ENCODE measurements at regions not wholly inside any gene's neighbourhood (a gene's known extent, or its start where the extent isn't known, plus 50 kb on each side); places are given as distances from the start of the nearest gene placed in this dataset.

GRCh38 chr11:70547821-70548670 lies 149.7 kb downstream of the CTTN start:
- peaks cover 7 to 33% of the 10 kb centered on the region in 2 donors for H3K27me3 Mint-ChIP-seq
- H3K36me3 Mint-ChIP-seq (ENCODE audit: insufficient read depth), result no peaks in the 10 kb centered on the region
- H3K27ac Mint-ChIP-seq, result no peak overlapping the region
- ATAC-seq (replicated peaks), result no peak
- H3K4me3 Mint-ChIP-seq, result no peak overlapping the region
- no peak for DNase-seq
- no peaks in the 10 kb centered on the region for H3K4me1 Mint-ChIP-seq (ENCODE audit: low read depth in 2 of 2)
- no peaks in the 10 kb centered on the region for H3K9me3 Mint-ChIP-seq

- H3K27ac Mint-ChIP-seq, result no peak overlapping the region
- H3K27me3 Mint-ChIP-seq, result peaks cover 7 to 40% of the 10 kb centered on the region in 2 donors
- no peak overlapping the region for H3K4me3 Mint-ChIP-seq
- no peak for ATAC-seq (replicated peaks)
- H3K4me1 Mint-ChIP-seq (ENCODE audit: low read depth in 2 of 2), result no peaks in the 10 kb centered on the region
- no peaks in the 10 kb centered on the region for H3K9me3 Mint-ChIP-seq
- no peak for DNase-seq
- no peaks in the 10 kb centered on the region for H3K36me3 Mint-ChIP-seq (ENCODE audit: insufficient read depth)
Observed at GRCh38 chr11:70548976-70549375, 150.6 kb downstream of the CTTN start.

GRCh38 chr11:70549386-70549785 lies 151.1 kb downstream of the CTTN start:
- ATAC-seq (replicated peaks) (no peak), DNase-seq (no peak)
- Mint-ChIP-seq H3K4me3 (no peak overlapping the region), H3K36me3 (ENCODE audit: insufficient read depth) (no peaks in the 10 kb centered on the region), H3K27ac (no peak overlapping the region), H3K9me3 (no peaks in the 10 kb centered on the region), H3K4me1 (ENCODE audit: low read depth in 2 of 2) (no peaks in the 10 kb centered on the region), H3K27me3 (peaks cover 7 to 40% of the 10 kb centered on the region in 2 donors)

GRCh38 chr11:70549796-70550195 lies 151.5 kb downstream of the CTTN start:
- Mint-ChIP-seq H3K36me3 (ENCODE audit: insufficient read depth) (no peaks in the 10 kb centered on the region), H3K4me1 (ENCODE audit: low read depth in 2 of 2) (no peaks in the 10 kb centered on the region), H3K27ac (no peak overlapping the region), H3K4me3 (no peak overlapping the region), H3K27me3 (peaks cover 7 to 40% of the 10 kb centered on the region in 2 donors), H3K9me3 (no peaks in the 10 kb centered on the region)
- no peak for ATAC-seq (replicated peaks)
- DNase-seq, result no peak

- Mint-ChIP-seq H3K36me3 (ENCODE audit: insufficient read depth) (no peaks in the 10 kb centered on the region), H3K4me3 (no peak overlapping the region), H3K27ac (no peak overlapping the region), H3K27me3 (peaks cover 7 to 35% of the 10 kb centered on the region in 2 donors), H3K9me3 (no peaks in the 10 kb centered on the region), H3K4me1 (ENCODE audit: low read depth in 2 of 2) (no peaks in the 10 kb centered on the region)
- DNase-seq (no peak), ATAC-seq (replicated peaks) (no peak)
Observed at GRCh38 chr11:70550456-70551195, 152.3 kb downstream of the CTTN start.

- no peak for DNase-seq
- Mint-ChIP-seq H3K27ac (no peak overlapping the region), H3K9me3 (no peaks in the 10 kb centered on the region), H3K4me1 (ENCODE audit: low read depth in 2 of 2) (no peaks in the 10 kb centered on the region), H3K36me3 (ENCODE audit: insufficient read depth) (no peaks in the 10 kb centered on the region), H3K4me3 (no peak overlapping the region), H3K27me3 (peaks cover 7 to 27% of the 10 kb centered on the region in 2 donors)
- ATAC-seq (replicated peaks), result no peak
Observed at GRCh38 chr11:70551351-70552166, 153.2 kb downstream of the CTTN start.

- Mint-ChIP-seq H3K27me3 (peaks cover 7 to 18% of the 10 kb centered on the region in 2 donors), H3K27ac (no peak overlapping the region), H3K36me3 (ENCODE audit: insufficient read depth) (no peaks in the 10 kb centered on the region), H3K4me1 (ENCODE audit: low read depth in 2 of 2) (no peaks in the 10 kb centered on the region), H3K9me3 (no peaks in the 10 kb centered on the region), H3K4me3 (no peak overlapping the region)
- no peak for DNase-seq
- ATAC-seq (replicated peaks), result no peak
Observed at GRCh38 chr11:70552167-70553150, 154.1 kb downstream of the CTTN start.

- DNase-seq (no peak), ATAC-seq (replicated peaks) (no peak)
- H3K4me1 Mint-ChIP-seq (ENCODE audit: low read depth in 2 of 2), result no peaks in the 10 kb centered on the region
- peaks cover 0 to 15% of the 10 kb centered on the region in 2 donors for H3K27me3 Mint-ChIP-seq
- H3K9me3 Mint-ChIP-seq, result no peaks in the 10 kb centered on the region
- no peak overlapping the region for H3K4me3 Mint-ChIP-seq
- no peaks in the 10 kb centered on the region for H3K36me3 Mint-ChIP-seq (ENCODE audit: insufficient read depth)
- no peak overlapping the region for H3K27ac Mint-ChIP-seq
Observed at GRCh38 chr11:70555078-70555477, 156.7 kb downstream of the CTTN start.

GRCh38 chr11:70556884-70557741 lies 158.8 kb downstream of the CTTN start:
- Mint-ChIP-seq H3K4me1 (ENCODE audit: low read depth in 2 of 2) (no peaks in the 10 kb centered on the region), H3K9me3 (no peaks in the 10 kb centered on the region), H3K36me3 (ENCODE audit: insufficient read depth) (no peaks in the 10 kb centered on the region), H3K27ac (no peak overlapping the region), H3K4me3 (no peak overlapping the region), H3K27me3 (peaks cover 0 to 15% of the 10 kb centered on the region in 2 donors)
- ATAC-seq (replicated peaks) (no peak), DNase-seq (no peak)

GRCh38 chr11:70557742-70558485 lies 159.6 kb downstream of the CTTN start:
- no peak overlapping the region for H3K4me3 Mint-ChIP-seq
- no peaks in the 10 kb centered on the region for H3K36me3 Mint-ChIP-seq (ENCODE audit: insufficient read depth)
- H3K27ac Mint-ChIP-seq, result no peak overlapping the region
- H3K4me1 Mint-ChIP-seq (ENCODE audit: low read depth in 2 of 2), result no peaks in the 10 kb centered on the region
- peaks cover 0 to 15% of the 10 kb centered on the region in 2 donors for H3K27me3 Mint-ChIP-seq
- DNase-seq, result no peak
- ATAC-seq (replicated peaks), result no peak
- no peaks in the 10 kb centered on the region for H3K9me3 Mint-ChIP-seq

GRCh38 chr11:70558681-70559080 lies 160.4 kb downstream of the CTTN start:
- ATAC-seq (replicated peaks) (no peak), DNase-seq (no peak)
- Mint-ChIP-seq H3K27me3 (peaks cover 0 to 9% of the 10 kb centered on the region in 2 donors), H3K27ac (no peak overlapping the region), H3K9me3 (no peaks in the 10 kb centered on the region), H3K4me1 (ENCODE audit: low read depth in 2 of 2) (no peaks in the 10 kb centered on the region), H3K36me3 (ENCODE audit: insufficient read depth) (no peaks in the 10 kb centered on the region), H3K4me3 (no peak overlapping the region)

All from effector memory CD8-positive, alpha-beta T cell (primary cell).